ENCODE measurements at regions not wholly inside any gene's neighbourhood (a gene's known extent, or its start where the extent isn't known, plus 50 kb on each side); places are given as distances from the start of the nearest gene placed in this dataset.

DNA sequence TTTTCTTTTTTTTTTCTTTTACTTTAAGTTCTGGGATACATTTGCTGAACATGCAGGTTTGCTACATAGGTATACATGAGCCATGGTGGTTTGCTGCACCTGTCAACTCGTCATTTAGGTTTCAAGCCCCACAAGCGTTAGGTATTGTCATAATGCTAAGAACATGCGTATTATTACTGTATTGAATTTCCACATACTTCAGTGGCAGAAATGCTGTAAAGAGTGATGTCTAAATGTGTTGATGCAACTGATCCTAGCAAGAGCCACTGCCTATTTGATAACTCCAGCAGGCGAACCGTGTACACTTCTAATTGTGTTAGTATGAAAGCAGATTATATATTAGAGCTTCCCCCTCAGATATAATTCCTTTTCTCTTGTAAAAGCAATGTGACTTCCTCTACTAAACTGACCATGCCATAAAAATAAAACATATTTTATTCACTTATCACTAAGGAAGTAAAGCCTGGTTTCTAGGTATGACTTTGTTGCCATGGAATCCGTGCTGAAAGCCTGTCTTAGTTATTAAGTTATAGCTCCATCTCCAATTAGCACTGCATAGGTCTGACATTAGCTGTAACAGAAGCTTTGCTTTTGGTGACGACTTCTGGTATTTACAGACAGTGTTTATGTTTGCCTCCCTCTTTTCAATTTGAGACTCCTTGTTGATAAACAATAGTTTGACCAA lies 280.0 kb downstream of the GALR1 start:
- DNase-seq: no peak
- H3K27ac ChIP-seq: no peak overlapping the region
- no peak overlapping the region for H3K4me3 ChIP-seq
- no peak for TF ChIP-seq POLR2A (IDR thresholded peaks at IDR 0.05)
- TF ChIP-seq, protein P1, sequence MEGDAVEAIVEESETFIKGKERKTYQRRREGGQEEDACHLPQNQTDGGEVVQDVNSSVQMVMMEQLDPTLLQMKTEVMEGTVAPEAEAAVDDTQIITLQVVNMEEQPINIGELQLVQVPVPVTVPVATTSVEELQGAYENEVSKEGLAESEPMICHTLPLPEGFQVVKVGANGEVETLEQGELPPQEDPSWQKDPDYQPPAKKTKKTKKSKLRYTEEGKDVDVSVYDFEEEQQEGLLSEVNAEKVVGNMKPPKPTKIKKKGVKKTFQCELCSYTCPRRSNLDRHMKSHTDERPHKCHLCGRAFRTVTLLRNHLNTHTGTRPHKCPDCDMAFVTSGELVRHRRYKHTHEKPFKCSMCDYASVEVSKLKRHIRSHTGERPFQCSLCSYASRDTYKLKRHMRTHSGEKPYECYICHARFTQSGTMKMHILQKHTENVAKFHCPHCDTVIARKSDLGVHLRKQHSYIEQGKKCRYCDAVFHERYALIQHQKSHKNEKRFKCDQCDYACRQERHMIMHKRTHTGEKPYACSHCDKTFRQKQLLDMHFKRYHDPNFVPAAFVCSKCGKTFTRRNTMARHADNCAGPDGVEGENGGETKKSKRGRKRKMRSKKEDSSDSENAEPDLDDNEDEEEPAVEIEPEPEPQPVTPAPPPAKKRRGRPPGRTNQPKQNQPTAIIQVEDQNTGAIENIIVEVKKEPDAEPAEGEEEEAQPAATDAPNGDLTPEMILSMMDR (IDR thresholded peaks at IDR 0.05): no peak
- no peaks in the 10 kb centered on the region for H3K27me3 ChIP-seq
- H3K36me3 ChIP-seq: no peaks in the 10 kb centered on the region
- no peaks in the 10 kb centered on the region for H3K9me3 ChIP-seq
- H3K4me1 ChIP-seq: no peaks in the 10 kb centered on the region

DNA sequence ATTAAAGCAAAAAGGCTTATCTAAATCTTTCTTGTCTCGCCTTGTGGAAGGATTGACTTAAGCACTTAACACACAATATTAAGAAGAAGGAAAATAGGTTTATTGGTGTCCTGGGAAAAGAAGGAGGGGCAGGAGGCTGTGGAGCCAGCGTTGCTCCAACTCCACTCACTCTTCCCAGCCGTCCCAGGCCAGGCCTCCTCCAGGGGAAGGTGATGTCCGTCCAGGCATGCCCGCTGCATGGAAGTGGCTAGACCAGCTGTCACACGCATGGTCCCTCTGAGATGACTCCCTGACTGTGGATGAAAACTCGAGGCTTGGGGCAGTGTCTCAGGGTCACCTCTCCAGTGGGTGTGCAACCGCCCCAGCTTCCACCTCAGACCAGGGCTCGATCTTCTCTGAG lies 281.1 kb downstream of the GALR1 start:
- H3K27ac ChIP-seq: no peak overlapping the region
- H3K4me3 ChIP-seq: no peak overlapping the region
- H3K9me3 ChIP-seq: no peaks in the 10 kb centered on the region
- no peak for DNase-seq
- no peaks in the 10 kb centered on the region for H3K4me1 ChIP-seq
- H3K27me3 ChIP-seq: no peaks in the 10 kb centered on the region
- H3K36me3 ChIP-seq: no peaks in the 10 kb centered on the region
- no peak for TF ChIP-seq POLR2A (IDR thresholded peaks at IDR 0.05)
- TF ChIP-seq, protein P1 (IDR thresholded peaks at IDR 0.05): no peak

DNA sequence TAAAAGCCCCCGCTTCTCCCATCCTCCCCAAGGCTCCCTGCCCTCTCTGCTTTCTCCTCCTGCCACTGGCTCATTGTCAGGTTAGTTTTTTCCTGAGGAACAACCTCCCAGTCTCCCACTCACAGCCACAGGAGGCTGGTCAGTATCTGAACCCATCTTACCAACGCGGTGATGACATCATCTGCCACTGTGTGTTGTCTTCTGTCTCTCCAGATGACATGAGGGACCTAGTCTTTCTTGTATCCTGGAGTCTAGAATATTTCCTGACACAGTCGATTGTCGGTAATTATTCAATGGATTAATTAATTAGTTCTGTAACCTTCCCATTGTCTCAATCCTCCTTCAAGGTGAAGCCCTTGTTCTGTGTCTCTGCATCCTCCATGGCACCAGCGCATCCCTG lies 290.2 kb downstream of the GALR1 start:
- Histone ChIP-seq H3K4me1 (no peaks in the 10 kb centered on the region), H3K4me3 (no peak overlapping the region), H3K9me3 (peaks cover 0 to 6% (median 0%) of the 10 kb centered on the region in 4 donors), H3K27me3 (no peaks in the 10 kb centered on the region), H3K27ac (no peak overlapping the region), H3K36me3 (no peaks in the 10 kb centered on the region)
- TF ChIP-seq, protein P1 (IDR thresholded peaks at IDR 0.05): no peak
- TF ChIP-seq POLR2A (IDR thresholded peaks at IDR 0.05): no peak
- DNase-seq: no peak

DNA sequence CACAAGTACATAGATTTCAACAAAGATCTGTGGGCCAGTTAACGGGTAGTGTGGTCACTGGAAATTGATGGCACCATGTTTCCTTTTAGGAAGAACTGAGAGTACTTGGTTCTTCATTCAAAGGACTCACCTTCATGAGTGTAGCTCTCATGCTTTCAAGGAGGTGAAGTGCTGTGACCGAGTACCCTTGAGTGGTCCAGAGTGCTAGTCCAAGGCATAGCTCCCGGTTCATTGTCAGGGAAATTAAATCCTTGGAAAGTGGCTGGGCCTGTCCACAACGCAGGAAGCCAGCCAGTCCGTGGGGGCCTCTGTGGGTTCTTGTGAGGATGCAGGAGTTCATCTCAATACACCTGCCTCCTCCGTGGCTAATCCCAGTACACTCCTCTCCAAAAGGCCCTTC lies 295.1 kb downstream of the GALR1 start:
- H3K4me1 ChIP-seq: no peaks in the 10 kb centered on the region
- DNase-seq: no peak
- H3K4me3 ChIP-seq: no peak overlapping the region
- no peaks in the 10 kb centered on the region for H3K36me3 ChIP-seq
- TF ChIP-seq, protein P1 (IDR thresholded peaks at IDR 0.05): no peak
- no peak for TF ChIP-seq POLR2A (IDR thresholded peaks at IDR 0.05)
- no peaks in the 10 kb centered on the region for H3K9me3 ChIP-seq
- no peaks in the 10 kb centered on the region for H3K27me3 ChIP-seq
- H3K27ac ChIP-seq: no peak overlapping the region

DNA sequence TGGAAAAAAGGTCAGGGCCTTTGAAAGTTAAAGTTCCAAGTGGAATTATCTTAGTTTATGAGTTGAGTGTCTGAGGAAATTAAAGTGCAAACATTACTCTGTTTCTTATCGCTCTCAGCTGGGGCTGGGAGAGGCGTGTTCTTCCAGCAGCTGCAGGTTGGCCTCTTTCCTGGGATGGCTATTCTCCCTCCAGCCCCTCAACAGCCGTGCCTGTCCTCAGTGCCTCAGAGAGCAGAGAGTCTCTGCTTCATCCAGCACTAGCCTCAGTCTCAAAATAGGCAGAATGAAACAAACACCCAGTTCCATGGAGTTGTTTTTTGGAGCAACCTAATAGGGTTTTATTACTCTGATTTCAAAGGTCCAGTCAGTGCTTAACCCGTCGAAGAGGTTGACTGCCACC lies 298.1 kb downstream of the GALR1 start:
- no peak for TF ChIP-seq POLR2A (IDR thresholded peaks at IDR 0.05)
- TF ChIP-seq, protein P1 (IDR thresholded peaks at IDR 0.05): no peak

More for the DNA sequence above, 298.1 kb downstream of the GALR1 start:
- H3K27ac ChIP-seq: no peak overlapping the region
- no peaks in the 10 kb centered on the region for H3K27me3 ChIP-seq
- H3K4me1 ChIP-seq: no peaks in the 10 kb centered on the region
- H3K36me3 ChIP-seq: no peaks in the 10 kb centered on the region
- H3K9me3 ChIP-seq: no peaks in the 10 kb centered on the region
- DNase-seq: no peak
- no peak overlapping the region for H3K4me3 ChIP-seq
